ENCODE measurements at regions not wholly inside any gene's neighbourhood (a gene's known extent, or its start where the extent isn't known, plus 50 kb on each side); places are given as distances from the start of the nearest gene placed in this dataset.

DNA sequence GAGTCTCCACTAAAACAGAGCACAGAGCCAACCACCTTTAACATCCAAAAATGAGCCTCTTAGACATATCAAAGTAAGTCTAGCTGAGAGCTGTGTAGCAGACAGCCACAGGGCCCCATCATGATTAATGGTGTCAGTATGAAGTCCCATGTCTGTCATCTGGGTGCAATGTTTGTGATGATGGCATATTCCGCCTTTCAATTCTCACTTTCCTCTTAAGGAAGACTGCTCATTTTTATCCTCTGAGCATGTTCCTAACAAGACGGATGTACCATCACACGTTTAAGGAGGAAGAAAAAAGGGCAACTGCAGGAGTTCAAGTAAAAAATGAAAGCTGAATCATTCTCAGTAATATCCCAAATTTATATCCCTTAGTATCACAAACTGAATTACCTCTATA lies 85.8 kb upstream of the KCNMB2 start:
- DNase-seq (ENCODE audit: low spot score) (no peak), ATAC-seq (no peak)
- Mint-ChIP-seq H3K36me3 (no peaks in the 10 kb centered on the region), H3K9me3 (peaks cover 8% of the 10 kb centered on the region), H3K4me3 (no peak overlapping the region), H3K4me1 (no peaks in the 10 kb centered on the region; the same call in 1 of the 2 replicates), H3K27me3 (ENCODE audit: low read depth) (no peaks in the 10 kb centered on the region), H3K27ac (no peak overlapping the region)
- CTCF ChIA-PET, result no interaction called here
- POLR2A ChIA-PET, result no interaction called here
- TF ChIP-seq, protein P1, sequence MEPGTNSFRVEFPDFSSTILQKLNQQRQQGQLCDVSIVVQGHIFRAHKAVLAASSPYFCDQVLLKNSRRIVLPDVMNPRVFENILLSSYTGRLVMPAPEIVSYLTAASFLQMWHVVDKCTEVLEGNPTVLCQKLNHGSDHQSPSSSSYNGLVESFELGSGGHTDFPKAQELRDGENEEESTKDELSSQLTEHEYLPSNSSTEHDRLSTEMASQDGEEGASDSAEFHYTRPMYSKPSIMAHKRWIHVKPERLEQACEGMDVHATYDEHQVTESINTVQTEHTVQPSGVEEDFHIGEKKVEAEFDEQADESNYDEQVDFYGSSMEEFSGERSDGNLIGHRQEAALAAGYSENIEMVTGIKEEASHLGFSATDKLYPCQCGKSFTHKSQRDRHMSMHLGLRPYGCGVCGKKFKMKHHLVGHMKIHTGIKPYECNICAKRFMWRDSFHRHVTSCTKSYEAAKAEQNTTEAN (CRISPR knock-in tag; IDR thresholded peaks at IDR 0.05), result no peak

DNA sequence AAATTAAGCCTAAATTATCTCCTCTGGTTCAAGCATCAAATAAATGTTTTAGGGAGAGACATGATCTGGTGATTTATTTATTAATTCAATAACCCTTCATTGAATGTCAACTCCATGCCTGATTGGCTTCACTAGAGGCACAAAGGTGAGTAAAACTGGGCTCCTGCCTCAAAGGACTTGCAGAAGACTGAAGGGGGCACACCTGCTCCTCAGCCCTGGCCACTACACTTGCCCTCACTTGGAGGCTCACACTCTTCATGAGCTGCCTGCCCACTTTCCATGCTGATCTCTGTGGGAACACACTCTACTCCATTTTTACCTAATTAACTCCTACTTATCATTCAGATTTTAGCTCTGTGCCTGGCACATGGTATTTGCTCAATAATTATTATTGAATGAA lies 84.4 kb upstream of the KCNMB2 start:
- H3K9me3 Mint-ChIP-seq, result peaks cover 8% of the 10 kb centered on the region
- H3K27me3 Mint-ChIP-seq (ENCODE audit: low read depth), result no peaks in the 10 kb centered on the region; the same call in 1 of the 2 replicates
- H3K4me3 Mint-ChIP-seq, result no peak overlapping the region
- H3K27ac Mint-ChIP-seq, result no peak overlapping the region
- H3K4me1 Mint-ChIP-seq, result peaks cover 2% of the 10 kb centered on the region; the same call in 1 of the 2 replicates
- TF ChIP-seq FOXP1 (CRISPR knock-in tag; IDR thresholded peaks at IDR 0.05; ENCODE audit: borderline replicate concordance) (no peak), ELF4 (CRISPR knock-in tag; IDR thresholded peaks at IDR 0.05; ENCODE audit: low read depth) (no peak), TCF7 (CRISPR knock-in tag; IDR thresholded peaks at IDR 0.05; ENCODE audit: low read depth) (no peak), FOXJ3 (CRISPR knock-in tag; IDR thresholded peaks at IDR 0.05; ENCODE audit: borderline replicate concordance) (no peak), SP1 (CRISPR knock-in tag; conservative IDR thresholded peaks at IDR 0.05) (no peak), ZNF416 (CRISPR knock-in tag; IDR thresholded peaks at IDR 0.05) (no peak), ZBTB21 (CRISPR knock-in tag; IDR thresholded peaks at IDR 0.05; ENCODE audit: borderline replicate concordance) (no peak), CREM (CRISPR knock-in tag; IDR thresholded peaks at IDR 0.05) (no peak)
- TF ChIP-seq, protein P2, sequence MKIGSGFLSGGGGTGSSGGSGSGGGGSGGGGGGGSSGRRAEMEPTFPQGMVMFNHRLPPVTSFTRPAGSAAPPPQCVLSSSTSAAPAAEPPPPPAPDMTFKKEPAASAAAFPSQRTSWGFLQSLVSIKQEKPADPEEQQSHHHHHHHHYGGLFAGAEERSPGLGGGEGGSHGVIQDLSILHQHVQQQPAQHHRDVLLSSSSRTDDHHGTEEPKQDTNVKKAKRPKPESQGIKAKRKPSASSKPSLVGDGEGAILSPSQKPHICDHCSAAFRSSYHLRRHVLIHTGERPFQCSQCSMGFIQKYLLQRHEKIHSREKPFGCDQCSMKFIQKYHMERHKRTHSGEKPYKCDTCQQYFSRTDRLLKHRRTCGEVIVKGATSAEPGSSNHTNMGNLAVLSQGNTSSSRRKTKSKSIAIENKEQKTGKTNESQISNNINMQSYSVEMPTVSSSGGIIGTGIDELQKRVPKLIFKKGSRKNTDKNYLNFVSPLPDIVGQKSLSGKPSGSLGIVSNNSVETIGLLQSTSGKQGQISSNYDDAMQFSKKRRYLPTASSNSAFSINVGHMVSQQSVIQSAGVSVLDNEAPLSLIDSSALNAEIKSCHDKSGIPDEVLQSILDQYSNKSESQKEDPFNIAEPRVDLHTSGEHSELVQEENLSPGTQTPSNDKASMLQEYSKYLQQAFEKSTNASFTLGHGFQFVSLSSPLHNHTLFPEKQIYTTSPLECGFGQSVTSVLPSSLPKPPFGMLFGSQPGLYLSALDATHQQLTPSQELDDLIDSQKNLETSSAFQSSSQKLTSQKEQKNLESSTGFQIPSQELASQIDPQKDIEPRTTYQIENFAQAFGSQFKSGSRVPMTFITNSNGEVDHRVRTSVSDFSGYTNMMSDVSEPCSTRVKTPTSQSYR (CRISPR knock-in tag; IDR thresholded peaks at IDR 0.05), result no peak
- TF ChIP-seq, protein P3, sequence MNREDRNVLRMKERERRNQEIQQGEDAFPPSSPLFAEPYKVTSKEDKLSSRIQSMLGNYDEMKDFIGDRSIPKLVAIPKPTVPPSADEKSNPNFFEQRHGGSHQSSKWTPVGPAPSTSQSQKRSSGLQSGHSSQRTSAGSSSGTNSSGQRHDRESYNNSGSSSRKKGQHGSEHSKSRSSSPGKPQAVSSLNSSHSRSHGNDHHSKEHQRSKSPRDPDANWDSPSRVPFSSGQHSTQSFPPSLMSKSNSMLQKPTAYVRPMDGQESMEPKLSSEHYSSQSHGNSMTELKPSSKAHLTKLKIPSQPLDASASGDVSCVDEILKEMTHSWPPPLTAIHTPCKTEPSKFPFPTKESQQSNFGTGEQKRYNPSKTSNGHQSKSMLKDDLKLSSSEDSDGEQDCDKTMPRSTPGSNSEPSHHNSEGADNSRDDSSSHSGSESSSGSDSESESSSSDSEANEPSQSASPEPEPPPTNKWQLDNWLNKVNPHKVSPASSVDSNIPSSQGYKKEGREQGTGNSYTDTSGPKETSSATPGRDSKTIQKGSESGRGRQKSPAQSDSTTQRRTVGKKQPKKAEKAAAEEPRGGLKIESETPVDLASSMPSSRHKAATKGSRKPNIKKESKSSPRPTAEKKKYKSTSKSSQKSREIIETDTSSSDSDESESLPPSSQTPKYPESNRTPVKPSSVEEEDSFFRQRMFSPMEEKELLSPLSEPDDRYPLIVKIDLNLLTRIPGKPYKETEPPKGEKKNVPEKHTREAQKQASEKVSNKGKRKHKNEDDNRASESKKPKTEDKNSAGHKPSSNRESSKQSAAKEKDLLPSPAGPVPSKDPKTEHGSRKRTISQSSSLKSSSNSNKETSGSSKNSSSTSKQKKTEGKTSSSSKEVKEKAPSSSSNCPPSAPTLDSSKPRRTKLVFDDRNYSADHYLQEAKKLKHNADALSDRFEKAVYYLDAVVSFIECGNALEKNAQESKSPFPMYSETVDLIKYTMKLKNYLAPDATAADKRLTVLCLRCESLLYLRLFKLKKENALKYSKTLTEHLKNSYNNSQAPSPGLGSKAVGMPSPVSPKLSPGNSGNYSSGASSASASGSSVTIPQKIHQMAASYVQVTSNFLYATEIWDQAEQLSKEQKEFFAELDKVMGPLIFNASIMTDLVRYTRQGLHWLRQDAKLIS (CRISPR knock-in tag; IDR thresholded peaks at IDR 0.05; ENCODE audit: borderline replicate concordance), result no peak
- TF ChIP-seq, protein P1 (CRISPR knock-in tag; IDR thresholded peaks at IDR 0.05), result no peak
- TF ChIP-seq, protein P4, sequence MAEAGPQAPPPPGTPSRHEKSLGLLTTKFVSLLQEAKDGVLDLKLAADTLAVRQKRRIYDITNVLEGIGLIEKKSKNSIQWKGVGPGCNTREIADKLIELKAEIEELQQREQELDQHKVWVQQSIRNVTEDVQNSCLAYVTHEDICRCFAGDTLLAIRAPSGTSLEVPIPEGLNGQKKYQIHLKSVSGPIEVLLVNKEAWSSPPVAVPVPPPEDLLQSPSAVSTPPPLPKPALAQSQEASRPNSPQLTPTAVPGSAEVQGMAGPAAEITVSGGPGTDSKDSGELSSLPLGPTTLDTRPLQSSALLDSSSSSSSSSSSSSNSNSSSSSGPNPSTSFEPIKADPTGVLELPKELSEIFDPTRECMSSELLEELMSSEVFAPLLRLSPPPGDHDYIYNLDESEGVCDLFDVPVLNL (CRISPR knock-in tag; IDR thresholded peaks at IDR 0.05; ENCODE audit: borderline replicate concordance, low read depth), result no peak
- TF ChIP-seq, protein P5, sequence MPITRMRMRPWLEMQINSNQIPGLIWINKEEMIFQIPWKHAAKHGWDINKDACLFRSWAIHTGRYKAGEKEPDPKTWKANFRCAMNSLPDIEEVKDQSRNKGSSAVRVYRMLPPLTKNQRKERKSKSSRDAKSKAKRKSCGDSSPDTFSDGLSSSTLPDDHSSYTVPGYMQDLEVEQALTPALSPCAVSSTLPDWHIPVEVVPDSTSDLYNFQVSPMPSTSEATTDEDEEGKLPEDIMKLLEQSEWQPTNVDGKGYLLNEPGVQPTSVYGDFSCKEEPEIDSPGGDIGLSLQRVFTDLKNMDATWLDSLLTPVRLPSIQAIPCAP (CRISPR knock-in tag; IDR thresholded peaks at IDR 0.05), result no peak
- TF ChIP-seq, protein P6, sequence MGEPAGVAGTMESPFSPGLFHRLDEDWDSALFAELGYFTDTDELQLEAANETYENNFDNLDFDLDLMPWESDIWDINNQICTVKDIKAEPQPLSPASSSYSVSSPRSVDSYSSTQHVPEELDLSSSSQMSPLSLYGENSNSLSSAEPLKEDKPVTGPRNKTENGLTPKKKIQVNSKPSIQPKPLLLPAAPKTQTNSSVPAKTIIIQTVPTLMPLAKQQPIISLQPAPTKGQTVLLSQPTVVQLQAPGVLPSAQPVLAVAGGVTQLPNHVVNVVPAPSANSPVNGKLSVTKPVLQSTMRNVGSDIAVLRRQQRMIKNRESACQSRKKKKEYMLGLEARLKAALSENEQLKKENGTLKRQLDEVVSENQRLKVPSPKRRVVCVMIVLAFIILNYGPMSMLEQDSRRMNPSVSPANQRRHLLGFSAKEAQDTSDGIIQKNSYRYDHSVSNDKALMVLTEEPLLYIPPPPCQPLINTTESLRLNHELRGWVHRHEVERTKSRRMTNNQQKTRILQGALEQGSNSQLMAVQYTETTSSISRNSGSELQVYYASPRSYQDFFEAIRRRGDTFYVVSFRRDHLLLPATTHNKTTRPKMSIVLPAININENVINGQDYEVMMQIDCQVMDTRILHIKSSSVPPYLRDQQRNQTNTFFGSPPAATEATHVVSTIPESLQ (CRISPR knock-in tag; IDR thresholded peaks at IDR 0.05), result no peak
- DNase-seq (ENCODE audit: low spot score) (no peak), ATAC-seq (peak; percentile 66)
- CTCF ChIA-PET, result interaction anchor here (0.5 to 0.8 kb wide), 2 partner anchors 505 to 1378 kb away, joined by 4 to 5 read pairs; no protein-coding TSS in a partner anchor
- H3K36me3 Mint-ChIP-seq, result no peaks in the 10 kb centered on the region
- POLR2A ChIA-PET, result no interaction called here
